GM18511 (cell line): ENCODE measurements at regions not wholly inside any gene's neighbourhood (a gene's known extent, or its start where the extent isn't known, plus 50 kb on each side); places are given as distances from the start of the nearest gene placed in this dataset.

Experiments
- ATAC-seq: cut with Tn5 transposase; IDR thresholded peaks from one replicate; pipeline ENCODE4 v1.9.1; 2021; ENCODE audit warnings: mild to moderate bottlenecking, moderate library complexity; ENCODE audit not compliant: unreplicated experiment

DNA sequence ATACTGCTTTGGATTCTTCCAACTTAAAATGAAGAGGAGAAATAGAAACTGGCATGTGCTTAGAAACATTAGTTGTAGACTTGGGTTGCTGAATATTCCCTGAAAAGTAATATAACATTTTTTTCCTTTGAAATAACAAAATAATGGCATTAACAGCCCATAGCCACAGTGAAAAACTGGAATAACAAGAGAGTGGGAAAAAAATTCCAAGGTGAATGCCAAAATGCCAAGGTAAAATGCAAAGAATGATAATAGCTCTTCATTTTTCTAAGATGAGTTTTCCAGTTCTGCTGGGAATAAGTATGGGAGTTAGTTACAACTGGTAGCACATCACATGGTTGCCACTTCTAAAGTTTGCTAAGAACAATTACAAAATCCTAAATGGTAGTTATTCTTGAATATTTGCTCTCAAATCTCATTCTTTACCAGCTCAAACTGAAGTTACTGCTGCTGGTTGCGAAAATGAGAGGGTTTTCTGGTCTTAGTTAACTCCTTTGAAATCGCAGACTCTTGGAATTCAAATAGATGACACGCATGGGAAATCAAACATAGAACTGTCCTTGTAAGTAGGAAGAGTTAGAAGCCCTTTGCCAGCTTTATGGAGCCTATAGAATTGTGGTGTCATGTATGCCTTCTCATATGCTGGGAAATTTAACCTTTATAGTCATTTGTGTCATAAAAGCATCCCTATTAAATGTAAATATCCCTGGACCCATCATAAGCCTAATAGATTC is 165.0 kb upstream of the DCN start:
- ATAC-seq: no peak

GRCh38 chr12:91346827-91347226 is 164.2 kb upstream of the DCN start:
- no peak for ATAC-seq

- no peak for ATAC-seq
Observed at GRCh38 chr12:91344408-91344807, 161.8 kb upstream of the DCN start.

DNA sequence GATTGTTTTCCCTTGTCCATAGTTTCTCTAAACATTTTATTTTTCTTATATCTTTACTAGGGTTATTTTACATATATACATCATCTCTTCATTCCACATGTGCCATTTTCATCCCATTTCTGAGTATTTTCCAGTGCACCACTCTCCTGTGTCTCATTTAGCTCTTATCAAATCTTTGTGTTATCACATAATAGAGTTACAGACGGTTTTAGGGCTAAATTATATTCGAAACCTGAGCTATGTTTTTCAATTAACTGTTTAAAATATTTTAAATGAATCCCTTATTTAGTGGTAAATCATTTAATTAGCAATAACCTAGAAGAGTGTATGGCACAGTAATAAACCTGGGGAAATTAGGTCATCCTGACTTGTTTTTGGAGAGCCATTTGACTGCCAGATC is 160.4 kb upstream of the DCN start:
- no peak for ATAC-seq

GRCh38 chr12:91339106-91339505 is 156.5 kb upstream of the DCN start:
- ATAC-seq: no peak

DNA sequence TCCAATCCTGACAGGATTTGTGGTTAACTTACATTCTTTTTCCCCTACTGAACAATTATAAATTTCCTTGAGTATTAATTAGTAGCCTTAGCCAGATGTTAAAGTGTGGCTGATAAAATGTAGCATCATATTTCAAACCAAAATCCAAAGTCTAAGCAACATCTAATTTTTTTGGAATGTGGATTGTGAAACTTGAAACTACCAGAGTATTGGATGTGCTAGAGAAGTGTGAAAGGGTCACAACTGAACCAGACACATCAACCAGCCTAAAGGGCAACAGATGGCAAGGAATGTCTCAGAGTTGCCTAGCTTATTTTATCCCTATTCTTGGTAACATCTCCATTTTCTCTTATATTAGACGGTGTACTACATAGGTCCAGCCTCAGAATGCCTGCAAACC is 153.1 kb upstream of the DCN start:
- no peak for ATAC-seq

DNA sequence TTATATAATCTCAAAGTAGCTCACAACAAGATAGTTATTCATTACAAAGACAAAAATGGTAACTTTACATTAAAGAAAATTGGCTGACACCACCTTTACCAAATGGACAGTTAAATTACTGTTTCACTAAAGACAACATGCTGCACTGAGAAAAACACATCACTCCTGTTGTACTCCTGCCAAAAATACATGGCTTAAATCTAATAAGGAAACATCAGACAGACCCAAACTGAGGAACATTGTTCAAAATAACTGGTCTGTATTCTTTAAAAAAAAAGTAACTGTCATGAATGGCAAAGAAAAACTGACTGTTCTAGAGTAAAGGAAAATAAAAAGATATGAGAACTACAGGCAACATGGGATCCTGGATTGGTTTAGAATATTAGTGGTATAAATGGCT is 151.3 kb upstream of the DCN start:
- ATAC-seq: no peak

- no peak for ATAC-seq
Observed at GRCh38 chr12:91332302-91332701, 149.7 kb upstream of the DCN start.

- ATAC-seq: no peak
Observed at GRCh38 chr12:91331371-91331770, 148.8 kb upstream of the DCN start.

DNA sequence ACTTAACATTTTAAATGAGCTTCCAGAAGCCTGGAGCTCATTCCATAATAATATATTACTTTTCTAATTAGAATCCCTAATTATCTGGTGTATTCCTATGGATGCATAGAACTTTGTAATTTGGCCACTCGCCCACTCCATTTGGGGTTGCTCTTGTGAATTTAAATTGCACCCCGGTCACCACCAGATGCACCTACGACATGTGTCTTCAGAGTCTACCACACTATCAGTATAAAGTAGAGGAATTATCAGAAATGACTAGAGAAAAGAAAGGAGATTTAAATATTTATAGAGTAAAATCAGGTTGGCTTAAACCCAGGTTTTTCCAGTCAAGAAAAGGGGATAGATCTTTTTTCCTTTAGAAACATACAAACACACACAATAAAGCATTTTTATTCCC is 145.8 kb upstream of the DCN start:
- no peak for ATAC-seq

GRCh38 chr12:91327889-91328288 is 145.3 kb upstream of the DCN start:
- ATAC-seq: no peak

DNA sequence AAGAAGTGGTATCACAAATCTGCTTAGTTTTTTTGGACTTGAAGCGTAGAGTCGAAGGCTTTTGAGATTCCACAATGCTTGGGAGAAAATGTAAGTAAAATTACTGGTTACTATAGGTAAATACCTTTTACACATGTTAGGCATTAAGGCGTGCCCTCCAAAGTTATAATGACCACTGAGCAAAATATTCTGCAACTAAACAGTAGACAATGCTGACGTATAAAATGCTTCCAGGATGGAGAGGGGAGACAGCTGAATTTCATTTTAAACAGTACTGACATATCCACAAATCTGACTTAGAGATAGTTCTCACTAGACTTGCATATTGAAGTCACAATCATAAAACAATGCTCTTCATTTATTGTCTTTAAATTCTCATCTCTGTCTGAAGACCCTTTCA is 144.5 kb upstream of the DCN start:
- no peak for ATAC-seq

- peak; percentile 87 for ATAC-seq
Observed at GRCh38 chr12:91326058-91327027, 143.7 kb upstream of the DCN start.

DNA sequence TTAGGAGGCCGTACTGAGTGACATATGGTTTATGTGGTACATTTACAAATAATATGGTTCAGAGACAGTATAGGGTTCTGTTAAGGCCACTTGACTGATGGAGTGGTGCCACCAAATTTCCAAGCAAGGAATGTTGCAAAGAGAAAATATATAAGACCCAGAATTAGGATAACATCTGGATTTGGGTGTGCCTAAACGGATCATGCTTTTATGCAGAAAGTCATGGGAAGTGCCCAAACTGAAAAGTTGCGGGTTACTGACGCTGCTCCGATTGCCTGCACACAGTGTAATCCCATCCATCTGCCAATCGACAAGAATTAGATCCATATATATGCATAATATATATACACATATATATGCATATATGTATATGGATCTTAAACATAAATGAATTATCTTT is 138.4 kb upstream of the DCN start:
- ATAC-seq: no peak

DNA sequence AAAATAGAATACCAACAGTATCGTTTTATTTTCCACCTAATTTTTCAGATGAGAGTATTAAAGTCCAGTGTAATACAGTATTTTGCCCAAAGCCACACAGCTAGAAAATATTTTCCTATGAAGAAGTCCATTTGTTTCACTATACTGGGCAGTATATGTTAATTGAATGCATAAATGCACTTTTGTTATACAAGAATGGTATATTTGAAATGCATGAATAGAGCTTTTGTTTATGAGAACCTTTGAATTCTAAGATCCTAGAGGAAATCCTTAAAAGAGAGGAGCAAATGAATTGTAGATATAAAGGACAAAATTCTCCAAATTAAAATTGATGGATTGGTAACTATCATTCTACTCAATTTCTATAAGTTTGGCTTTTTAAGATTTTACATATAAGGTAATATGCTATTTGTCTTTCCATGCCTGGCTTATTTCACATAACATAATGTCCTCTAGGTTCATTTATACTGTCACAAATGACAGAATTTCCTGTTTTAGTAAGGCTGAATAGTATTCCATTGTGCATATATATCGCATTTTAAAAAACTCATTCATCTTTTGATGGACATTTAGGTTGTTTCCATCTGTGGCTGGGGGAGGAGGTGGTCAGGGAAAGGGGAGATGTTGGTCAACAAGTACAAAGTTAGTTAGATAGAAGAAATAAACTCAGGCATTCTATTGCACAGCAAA is 136.6 kb upstream of the DCN start:
- ATAC-seq: no peak

DNA sequence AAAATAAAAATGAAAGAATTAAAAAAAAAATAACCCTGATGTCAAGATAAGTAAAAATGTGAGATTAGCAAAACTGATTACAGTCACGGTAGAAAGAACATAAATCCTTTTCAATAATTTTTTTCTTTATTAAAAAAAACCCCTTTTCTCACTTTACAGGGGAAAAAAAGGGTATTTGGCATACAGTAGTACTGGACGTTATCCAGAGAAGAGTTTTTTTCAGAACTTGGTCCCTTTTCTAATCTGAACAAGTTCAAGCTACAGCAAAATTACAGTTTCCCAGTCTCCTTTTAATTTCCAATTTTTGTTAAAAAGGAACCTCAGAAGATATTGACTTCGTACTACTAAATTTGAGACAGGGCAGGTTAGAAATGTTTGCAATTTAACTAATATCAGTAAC is 134.7 kb upstream of the DCN start:
- ATAC-seq: no peak

DNA sequence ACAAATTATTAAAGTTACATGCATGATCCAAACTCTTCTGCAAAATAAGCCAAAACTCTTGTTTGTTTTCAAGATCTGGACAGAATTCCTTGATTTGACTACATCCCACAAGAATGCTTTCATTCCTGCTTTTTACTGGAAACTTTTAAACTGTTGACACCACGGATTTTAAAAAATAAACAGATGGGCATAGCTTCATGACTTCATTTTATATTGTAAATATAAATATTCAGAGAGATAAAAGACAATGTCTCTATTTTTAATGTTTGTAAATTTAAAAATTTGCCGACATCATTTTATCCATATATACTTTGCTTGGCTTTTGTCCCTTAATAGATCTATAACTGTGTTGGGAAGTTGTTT is 134.3 kb upstream of the DCN start:
- ATAC-seq: no peak

DNA sequence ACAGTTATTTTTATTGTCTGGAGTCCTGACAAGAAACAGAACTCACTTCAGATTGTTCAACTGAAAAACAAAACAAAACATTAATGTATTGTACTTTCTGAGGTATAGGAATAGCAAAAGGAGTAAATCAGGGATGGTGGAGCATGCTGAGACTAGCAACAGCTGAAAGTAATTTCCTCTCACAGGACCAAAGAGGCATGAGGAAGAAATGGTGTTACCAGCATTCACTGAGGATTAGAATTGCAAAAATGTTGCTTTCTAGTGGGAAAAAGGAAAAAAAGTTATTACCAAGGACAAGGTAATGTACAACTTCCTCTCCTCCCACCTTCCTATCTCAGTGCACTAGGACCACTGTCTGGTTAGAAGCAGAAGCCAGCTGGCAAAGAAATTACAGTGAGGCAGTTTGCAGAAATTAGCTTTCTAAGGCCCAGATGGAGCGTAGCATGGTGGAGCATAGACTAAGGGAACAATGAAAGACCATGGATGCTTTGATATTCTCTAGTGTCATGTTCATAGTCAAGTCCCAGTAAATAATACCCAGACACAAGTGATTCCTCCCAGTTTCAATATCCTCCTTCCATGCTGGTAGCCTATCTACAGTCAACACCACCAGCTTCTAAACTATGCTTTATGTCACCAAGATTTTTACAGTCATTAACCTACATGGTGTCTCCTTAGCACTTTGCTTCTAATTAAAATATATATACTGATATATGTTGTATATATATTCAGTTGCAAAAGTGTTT is 133.7 kb upstream of the DCN start:
- ATAC-seq: no peak

DNA sequence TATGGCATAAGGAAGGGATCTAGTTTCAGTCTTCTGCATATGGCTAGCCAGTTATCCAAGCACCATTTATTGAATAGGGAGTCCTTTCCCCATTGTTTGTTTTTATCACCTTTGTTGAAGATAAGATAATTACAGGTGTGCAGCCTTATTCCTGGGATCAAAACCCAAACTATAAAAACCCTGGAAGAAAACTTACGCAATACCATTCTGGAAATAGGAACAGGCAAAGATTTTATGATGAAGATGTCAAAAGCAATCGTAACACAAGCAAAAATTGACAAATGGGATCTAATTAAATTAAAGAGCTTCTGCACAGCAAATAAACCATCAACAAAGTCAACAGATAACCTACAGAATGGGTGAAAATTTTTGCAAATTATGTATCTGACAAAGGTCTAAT is 128.5 kb upstream of the DCN start:
- ATAC-seq: no peak

DNA sequence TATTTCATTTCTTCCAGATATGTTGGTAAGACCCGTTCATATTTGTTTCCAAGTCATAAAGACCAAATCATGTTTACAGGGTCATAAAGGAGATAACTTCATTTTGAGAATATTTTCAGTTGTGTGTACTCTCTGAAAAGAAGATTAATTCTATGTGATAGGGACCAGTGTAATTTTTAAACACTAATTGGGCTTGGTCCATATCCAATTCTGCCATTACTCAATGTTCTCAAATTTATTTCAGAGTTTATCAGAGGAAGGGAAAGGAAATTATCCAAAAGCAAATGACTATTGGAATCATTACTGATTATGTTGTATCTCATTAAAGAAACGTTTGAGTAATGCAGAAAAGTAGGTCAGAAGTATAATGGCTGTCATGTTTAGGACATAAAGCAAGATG is 126.8 kb upstream of the DCN start:
- no peak for ATAC-seq
